GM21529 (cell line): ENCODE measurements at regions not wholly inside any gene's neighbourhood (a gene's known extent, or its start where the extent isn't known, plus 50 kb on each side); places are given as distances from the start of the nearest gene placed in this dataset.

Experiments used
- ATAC-seq: cut with Tn5 transposase; IDR thresholded peaks from one replicate; pipeline ENCODE4 v1.9.1; 2021; ENCODE audit not compliant: unreplicated experiment

- no peak for ATAC-seq
Observed at GRCh38 chr16:86663685-86664521, 85.6 kb downstream of the FOXL1 start.

- peak; percentile 71 for ATAC-seq
Observed at GRCh38 chr16:86664522-86665318, 86.4 kb downstream of the FOXL1 start.

GRCh38 chr16:86665319-86665675 lies 86.9 kb downstream of the FOXL1 start:
- no peak for ATAC-seq

GRCh38 chr16:86665929-86666328 lies 87.6 kb downstream of the FOXL1 start:
- ATAC-seq = no peak

- no peak for ATAC-seq
Observed at GRCh38 chr16:86667035-86667434, 88.7 kb downstream of the FOXL1 start.

- ATAC-seq = no peak
Observed at GRCh38 chr16:86668136-86668910, 90.0 kb downstream of the FOXL1 start.

- no peak for ATAC-seq
Observed at GRCh38 chr16:86669285-86669805, 91.0 kb downstream of the FOXL1 start.

GRCh38 chr16:86669937-86670749 lies 91.8 kb downstream of the FOXL1 start:
- ATAC-seq = no peak

- no peak for ATAC-seq
Observed at GRCh38 chr16:86670750-86671234, 92.4 kb downstream of the FOXL1 start.

- no peak for ATAC-seq
Observed at GRCh38 chr16:86671486-86672178, 93.3 kb downstream of the FOXL1 start.

GRCh38 chr16:86672179-86672863 lies 94.0 kb downstream of the FOXL1 start:
- no peak for ATAC-seq

- no peak for ATAC-seq
Observed at GRCh38 chr16:86673090-86673955, 95.0 kb downstream of the FOXL1 start.

- ATAC-seq = no peak
Observed at GRCh38 chr16:86673956-86674453, 95.7 kb downstream of the FOXL1 start.

GRCh38 chr16:86676254-86676670 lies 97.9 kb downstream of the FOXL1 start:
- no peak for ATAC-seq

- ATAC-seq = no peak
Observed at GRCh38 chr16:86679490-86679889, 101.1 kb downstream of the FOXL1 start.

- no peak for ATAC-seq
Observed at GRCh38 chr16:86680162-86680561, 101.8 kb downstream of the FOXL1 start.

- no peak for ATAC-seq
Observed at GRCh38 chr16:86680661-86681030, 102.3 kb downstream of the FOXL1 start.
